Activated naive CD8-positive, alpha-beta T cell (primary cell): ENCODE measurements at regions not wholly inside any gene's neighbourhood (a gene's known extent, or its start where the extent isn't known, plus 50 kb on each side); places are given as distances from the start of the nearest gene placed in this dataset.

Experiments used
- H3K27ac Mint-ChIP-seq: one replicate; pipeline ENCODE4 v1.8.0; 2021; ENCODE audit warnings: mixed read lengths
- H3K27me3 Mint-ChIP-seq: one replicate; pipeline ENCODE4 v1.8.0; 2021; ENCODE audit warnings: mixed read lengths
- H3K36me3 Mint-ChIP-seq: one replicate; pipeline ENCODE4 v1.8.0; 2021; ENCODE audit warnings: mixed read lengths
- H3K4me1 Mint-ChIP-seq: one replicate; pipeline ENCODE4 v1.8.0; 2021; ENCODE audit warnings: low read depth, mixed read lengths
- H3K4me3 Mint-ChIP-seq: one replicate; pipeline ENCODE4 v1.8.0; 2021; ENCODE audit warnings: mild to moderate bottlenecking, mixed read lengths
- H3K9me3 Mint-ChIP-seq: one replicate; pipeline ENCODE4 v1.8.0; 2021; ENCODE audit warnings: low read depth, mixed read lengths

DNA sequence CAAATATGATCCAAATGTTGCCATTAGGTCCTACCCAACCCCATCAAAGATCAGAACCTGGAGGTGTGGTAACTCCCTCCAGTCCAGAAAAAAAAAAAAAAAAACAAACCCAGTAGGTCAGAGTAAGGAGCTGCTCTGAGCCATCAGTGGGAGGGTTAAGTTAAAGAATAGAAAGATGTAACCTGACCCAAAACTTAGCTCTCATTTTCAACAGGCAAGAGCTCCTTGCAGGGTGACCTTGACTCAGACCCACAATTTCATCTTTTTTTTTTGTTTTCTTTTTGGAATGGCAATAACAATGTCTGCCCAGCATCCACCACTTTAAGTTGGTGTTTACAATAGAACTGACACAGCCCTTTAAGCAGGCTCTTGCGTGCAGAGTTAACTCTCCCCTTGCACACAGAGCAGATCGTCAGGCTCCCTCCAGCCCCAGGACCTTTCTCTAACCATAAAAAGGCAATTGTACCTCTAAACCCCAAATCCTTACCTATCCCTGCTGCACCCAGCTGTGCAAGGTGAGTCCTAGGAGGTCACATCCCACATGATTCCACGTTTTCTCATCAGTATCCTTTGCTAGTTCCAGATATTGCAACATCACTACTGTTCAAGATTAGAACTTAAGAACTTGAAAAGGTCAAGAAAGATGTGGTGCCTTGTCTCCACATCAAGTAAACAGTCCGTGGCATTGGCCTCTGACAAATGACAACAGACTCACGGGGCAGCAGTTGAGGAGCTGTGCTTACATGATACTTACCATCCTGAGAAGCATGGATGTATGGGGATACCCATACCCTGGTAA is 178.6 kb upstream of the EEA1 start:
- Mint-ChIP-seq H3K27me3 (no peaks in the 10 kb centered on the region), H3K27ac (no peak overlapping the region), H3K4me3 (no peak overlapping the region), H3K9me3 (no peaks in the 10 kb centered on the region), H3K36me3 (no peaks in the 10 kb centered on the region), H3K4me1 (peaks cover 6% of the 10 kb centered on the region)

DNA sequence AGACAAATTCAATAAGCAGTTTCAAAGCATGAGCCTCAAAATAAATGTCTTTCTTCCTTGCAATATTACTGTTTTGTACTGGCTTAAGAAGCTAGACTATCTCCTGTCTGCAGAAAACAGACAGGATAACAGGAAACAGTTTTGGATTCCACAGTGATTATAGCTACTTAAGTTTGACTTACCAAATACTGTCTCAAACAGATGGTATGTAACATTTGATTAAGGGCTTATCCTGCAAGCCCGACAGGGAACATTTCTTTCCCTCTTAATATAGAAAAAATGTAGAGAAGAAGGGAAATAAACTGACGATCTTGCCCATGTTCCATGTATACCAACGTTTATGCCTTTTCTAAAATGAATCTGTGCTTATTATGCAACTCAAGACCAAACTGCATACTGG is 179.9 kb upstream of the EEA1 start:
- no peaks in the 10 kb centered on the region for H3K9me3 Mint-ChIP-seq
- no peaks in the 10 kb centered on the region for H3K36me3 Mint-ChIP-seq
- peaks cover 6% of the 10 kb centered on the region for H3K4me1 Mint-ChIP-seq
- H3K27me3 Mint-ChIP-seq = no peaks in the 10 kb centered on the region
- no peak overlapping the region for H3K27ac Mint-ChIP-seq
- no peak overlapping the region for H3K4me3 Mint-ChIP-seq

DNA sequence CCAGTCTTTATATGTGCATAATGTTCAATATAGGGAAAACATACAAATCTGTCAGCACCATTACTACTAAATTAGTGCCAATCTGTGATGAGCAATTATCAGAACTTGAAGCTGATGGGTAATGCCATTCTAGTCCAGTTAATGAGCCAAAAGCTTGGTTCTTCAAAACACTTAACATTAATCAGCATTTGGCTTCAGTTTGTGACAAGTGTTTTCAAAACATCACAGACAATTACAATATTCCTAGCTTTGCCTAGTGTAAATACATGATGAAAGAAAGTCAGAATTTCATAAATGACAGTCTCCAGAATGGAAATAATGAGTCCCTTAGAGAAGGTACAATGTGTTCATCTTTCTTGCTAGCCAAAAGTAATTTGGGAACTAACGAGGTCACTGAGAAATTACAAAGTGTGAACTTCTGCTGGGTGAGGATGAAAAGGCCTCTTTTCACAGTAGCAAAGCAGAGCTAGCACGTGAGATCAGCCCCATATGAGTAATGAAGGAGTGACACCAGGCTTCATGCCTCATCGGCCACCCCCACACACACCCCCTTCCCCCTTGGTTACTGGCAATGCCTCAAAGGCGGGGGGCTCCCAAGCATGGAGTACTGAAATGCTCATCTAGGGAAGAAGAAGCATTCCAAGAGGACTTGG is 180.6 kb upstream of the EEA1 start:
- Mint-ChIP-seq H3K27me3 (no peaks in the 10 kb centered on the region), H3K9me3 (no peaks in the 10 kb centered on the region), H3K4me3 (no peak overlapping the region), H3K27ac (peak overlapping the region; percentile 72), H3K36me3 (no peaks in the 10 kb centered on the region), H3K4me1 (peaks cover 6% of the 10 kb centered on the region)

DNA sequence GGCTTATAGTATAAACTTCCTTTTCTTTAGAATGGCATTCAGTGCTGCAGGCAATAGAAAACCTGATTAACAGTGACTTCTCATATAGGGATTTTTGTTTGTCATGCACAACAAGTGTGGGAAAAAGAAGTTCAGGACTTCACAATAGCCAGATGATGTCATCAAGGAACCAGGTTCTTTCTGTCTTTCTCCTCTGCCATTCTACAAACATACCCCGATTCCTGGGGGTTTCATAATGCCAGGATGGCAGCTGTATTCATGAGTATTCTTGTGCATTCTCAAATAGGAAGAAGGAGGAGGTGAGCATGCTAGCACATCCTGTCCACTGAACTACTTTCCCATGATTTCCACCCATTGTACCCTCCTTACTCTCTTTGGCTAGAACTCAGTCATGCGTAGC is 182.7 kb upstream of the EEA1 start:
- Mint-ChIP-seq H3K36me3 (no peaks in the 10 kb centered on the region), H3K27ac (no peak overlapping the region), H3K4me3 (no peak overlapping the region), H3K9me3 (no peaks in the 10 kb centered on the region), H3K4me1 (peaks cover 5% of the 10 kb centered on the region), H3K27me3 (no peaks in the 10 kb centered on the region)

DNA sequence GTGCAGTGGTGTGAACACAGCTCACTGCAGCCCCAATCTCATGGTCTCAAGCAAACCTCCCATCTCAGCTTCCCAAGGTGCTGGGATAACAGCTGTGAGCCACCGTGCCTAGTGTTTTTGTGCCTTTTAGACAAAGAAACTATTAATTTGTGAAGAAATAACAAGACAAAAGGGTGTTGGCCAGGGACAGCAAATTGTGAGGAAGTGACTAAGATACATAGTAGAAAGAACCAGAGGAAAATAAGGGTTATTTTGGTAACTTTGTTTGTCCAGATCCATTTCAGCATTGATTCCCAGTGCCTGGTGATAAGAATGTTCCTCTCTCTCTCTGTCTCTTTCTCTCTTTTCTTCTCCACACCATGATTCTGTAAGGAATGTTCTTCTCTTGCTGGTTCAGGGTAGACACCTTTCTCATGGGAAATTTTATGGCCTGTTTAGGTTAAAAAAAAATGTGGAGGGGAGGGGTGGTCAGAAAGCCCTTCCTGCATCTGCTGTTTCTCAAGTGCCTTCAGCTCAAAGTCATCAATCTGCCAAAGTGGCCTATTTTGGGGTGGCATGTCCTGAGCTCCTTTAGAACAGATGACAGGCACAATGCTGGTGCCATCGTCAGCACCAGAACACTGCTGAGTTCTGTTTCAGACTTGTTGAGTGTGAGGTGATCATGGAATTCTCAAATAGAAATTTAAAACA is 184.4 kb upstream of the EEA1 start:
- Mint-ChIP-seq H3K36me3 (no peaks in the 10 kb centered on the region), H3K9me3 (no peaks in the 10 kb centered on the region), H3K27ac (no peak overlapping the region)

DNA sequence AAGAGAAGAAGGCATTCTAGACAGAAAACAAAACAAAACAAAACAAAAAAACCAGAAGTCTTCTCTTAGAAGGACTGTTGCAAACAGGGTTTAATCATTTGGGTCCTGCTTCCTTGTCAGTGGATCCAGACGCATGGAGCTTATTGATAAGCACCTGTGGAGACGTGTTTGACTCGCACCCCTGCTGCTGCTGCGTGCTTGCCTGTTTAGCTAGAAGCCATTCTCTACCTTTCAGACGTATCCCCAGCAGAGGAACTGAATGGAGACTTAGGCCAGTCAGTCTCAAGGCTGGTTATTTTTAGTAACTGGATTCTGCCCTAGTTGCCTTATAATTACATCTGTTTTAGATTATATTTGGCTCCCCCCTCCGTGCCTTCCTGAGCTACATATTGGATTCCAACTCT is 186.1 kb upstream of the EEA1 start:
- no peaks in the 10 kb centered on the region for H3K4me1 Mint-ChIP-seq
- H3K27ac Mint-ChIP-seq = no peak overlapping the region
- peaks cover 5% of the 10 kb centered on the region for H3K27me3 Mint-ChIP-seq
- H3K9me3 Mint-ChIP-seq = no peaks in the 10 kb centered on the region
- no peak overlapping the region for H3K4me3 Mint-ChIP-seq
- no peaks in the 10 kb centered on the region for H3K36me3 Mint-ChIP-seq

More for the DNA sequence above, 184.4 kb upstream of the EEA1 start:
- Mint-ChIP-seq H3K4me3 (no peak overlapping the region), H3K27me3 (no peaks in the 10 kb centered on the region), H3K4me1 (peaks cover 4% of the 10 kb centered on the region)

DNA sequence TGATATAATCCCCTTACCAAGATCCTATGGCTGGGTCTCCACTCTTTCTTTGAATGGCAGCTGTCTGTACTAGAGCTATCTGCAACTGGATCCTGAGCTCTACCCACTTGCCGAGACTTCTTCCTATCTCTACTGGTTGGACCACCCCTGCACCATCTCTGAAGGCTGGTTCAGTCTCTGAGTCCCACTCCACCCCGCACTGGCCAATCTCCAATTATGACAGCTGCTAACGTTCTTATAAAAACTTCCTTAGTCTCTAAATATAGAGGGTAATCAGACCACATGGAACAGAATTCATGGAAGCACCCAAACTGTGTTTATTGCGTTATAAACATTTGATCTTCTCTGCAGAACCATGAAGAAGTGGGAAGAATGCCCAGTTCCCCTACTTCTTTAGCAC is 186.6 kb upstream of the EEA1 start:
- H3K4me3 Mint-ChIP-seq = no peak overlapping the region
- no peaks in the 10 kb centered on the region for H3K4me1 Mint-ChIP-seq
- no peaks in the 10 kb centered on the region for H3K36me3 Mint-ChIP-seq
- no peaks in the 10 kb centered on the region for H3K9me3 Mint-ChIP-seq
- H3K27me3 Mint-ChIP-seq = peaks cover 5% of the 10 kb centered on the region
- no peak overlapping the region for H3K27ac Mint-ChIP-seq

DNA sequence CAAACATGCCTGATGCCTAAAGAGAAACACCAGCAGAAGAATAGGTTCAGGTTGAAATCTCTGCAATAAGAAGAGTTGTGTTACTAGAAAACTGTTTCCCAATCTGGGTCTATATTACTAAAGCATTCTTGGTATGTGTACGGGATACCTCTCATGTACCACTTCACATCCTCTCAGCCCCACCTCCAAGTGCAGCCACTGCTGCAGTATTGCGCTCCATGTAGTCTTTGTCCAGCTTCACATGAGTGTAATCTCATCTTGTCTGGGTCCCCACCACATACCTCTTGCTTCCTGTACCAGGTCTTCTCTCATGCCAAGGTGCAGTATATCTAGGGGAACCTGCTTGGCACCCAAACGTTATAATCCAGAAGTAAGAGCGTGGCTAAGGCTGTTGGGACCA is 187.5 kb upstream of the EEA1 start:
- Mint-ChIP-seq H3K27me3 (peaks cover 5% of the 10 kb centered on the region), H3K4me3 (no peak overlapping the region), H3K4me1 (no peaks in the 10 kb centered on the region), H3K27ac (no peak overlapping the region), H3K36me3 (no peaks in the 10 kb centered on the region), H3K9me3 (no peaks in the 10 kb centered on the region)

DNA sequence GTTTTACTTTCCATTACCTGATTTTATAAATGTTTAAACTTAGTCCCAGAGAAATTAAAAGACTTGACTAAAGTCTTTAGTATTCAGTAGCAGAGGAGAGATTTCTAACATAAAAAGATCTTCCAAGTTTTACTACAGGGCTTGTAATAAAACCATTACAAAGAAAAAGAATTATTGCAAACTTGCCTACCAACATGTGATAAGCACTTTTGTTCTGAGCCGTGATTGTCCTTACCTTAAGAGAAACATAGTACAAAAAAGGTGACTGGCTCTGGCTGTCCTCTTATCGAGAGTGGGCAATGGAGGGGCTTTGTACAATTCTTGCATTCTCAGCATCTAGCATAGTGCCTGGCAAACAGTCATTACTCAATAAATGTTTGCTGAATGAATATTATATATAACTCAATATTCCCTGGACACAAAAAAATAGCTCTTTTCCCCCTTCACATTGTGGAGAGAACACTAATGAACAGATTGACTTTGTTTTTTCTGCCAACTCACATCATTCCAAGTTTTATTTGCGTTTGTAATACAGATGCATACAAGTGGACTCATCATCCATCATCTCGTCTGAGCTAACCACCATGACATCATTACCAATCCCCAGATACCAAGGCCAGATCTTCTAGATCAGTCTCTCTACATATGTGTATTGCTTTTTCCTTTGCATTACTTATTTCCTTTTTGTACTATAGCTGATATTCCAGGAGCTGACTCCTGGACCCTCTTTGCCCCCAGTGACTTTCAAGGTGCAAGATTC is 192.8 kb upstream of the EEA1 start:
- H3K36me3 Mint-ChIP-seq = no peaks in the 10 kb centered on the region
- H3K27me3 Mint-ChIP-seq = peaks cover 5% of the 10 kb centered on the region
- no peak overlapping the region for H3K27ac Mint-ChIP-seq
- no peaks in the 10 kb centered on the region for H3K4me1 Mint-ChIP-seq
- H3K4me3 Mint-ChIP-seq = no peak overlapping the region
- H3K9me3 Mint-ChIP-seq = no peaks in the 10 kb centered on the region

DNA sequence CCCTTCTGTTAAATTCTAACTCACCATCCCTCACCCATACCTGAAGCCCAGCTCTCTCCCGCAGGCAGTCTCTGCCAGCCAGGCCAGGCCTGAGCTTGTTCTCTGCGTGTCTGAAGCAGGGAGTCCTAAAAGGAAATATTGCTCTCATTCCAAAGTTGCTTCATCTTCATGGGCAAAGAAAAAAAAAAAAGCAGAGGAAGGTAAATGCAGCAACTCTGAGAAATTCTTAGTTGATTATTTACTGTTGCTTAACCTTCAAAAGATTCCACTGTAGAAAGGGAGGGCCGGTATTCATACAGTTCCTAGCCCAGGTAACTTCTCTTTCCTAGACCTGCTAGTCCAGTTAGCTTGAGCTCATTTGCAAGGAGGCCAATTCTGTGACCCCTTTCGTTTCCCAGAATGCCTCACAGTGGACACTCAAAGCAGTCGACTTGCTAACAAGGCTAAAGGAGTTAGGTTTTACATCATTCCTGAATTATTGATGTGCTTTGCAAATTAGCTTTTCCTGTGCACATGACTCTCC is 193.5 kb upstream of the EEA1 start:
- Mint-ChIP-seq H3K27ac (no peak overlapping the region), H3K27me3 (peaks cover 5% of the 10 kb centered on the region), H3K4me3 (no peak overlapping the region), H3K36me3 (no peaks in the 10 kb centered on the region), H3K9me3 (no peaks in the 10 kb centered on the region), H3K4me1 (no peaks in the 10 kb centered on the region)

DNA sequence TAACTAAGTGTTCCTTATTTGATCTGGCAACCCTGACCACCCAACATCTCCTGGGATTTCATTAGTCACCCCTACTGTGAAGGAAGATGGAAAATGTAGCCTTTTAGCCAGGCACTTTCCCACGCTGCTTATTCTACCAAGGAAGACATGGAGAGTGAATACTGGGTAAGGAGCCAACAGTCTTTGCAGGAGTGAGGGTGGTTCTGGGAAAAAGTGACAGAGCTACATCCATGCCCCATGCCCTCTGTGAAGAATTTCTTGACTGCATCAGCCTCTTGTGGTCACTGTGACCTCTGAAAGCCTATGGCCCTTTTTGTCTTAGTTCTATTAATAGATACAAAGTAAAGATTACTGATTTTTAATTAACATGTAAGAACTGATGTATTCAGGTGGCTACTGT is 196.0 kb upstream of the EEA1 start:
- Mint-ChIP-seq H3K4me1 (no peaks in the 10 kb centered on the region), H3K27me3 (no peaks in the 10 kb centered on the region), H3K36me3 (no peaks in the 10 kb centered on the region), H3K4me3 (no peak overlapping the region), H3K27ac (no peak overlapping the region), H3K9me3 (no peaks in the 10 kb centered on the region)

DNA sequence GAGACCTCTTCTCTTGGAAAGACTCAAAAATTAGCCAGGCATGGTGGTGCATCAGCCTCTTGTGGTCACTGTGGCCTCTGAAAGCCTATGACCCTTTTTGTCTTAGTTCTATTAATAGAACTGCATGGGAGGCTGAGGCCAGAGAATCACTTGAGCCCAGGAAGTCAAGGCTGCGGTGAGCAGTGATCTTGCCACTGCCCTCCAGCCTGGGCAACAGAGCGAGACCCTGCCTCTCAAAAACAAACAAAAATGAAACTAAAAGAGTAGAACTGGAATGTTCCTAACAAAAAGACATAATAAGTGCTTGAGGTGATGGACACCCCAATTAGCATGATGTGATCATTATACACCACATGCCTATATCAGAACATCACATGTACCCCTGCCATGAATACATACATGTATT is 197.0 kb upstream of the EEA1 start:
- Mint-ChIP-seq H3K4me3 (no peak overlapping the region), H3K36me3 (no peaks in the 10 kb centered on the region), H3K27ac (no peak overlapping the region), H3K4me1 (no peaks in the 10 kb centered on the region), H3K9me3 (no peaks in the 10 kb centered on the region), H3K27me3 (no peaks in the 10 kb centered on the region)

DNA sequence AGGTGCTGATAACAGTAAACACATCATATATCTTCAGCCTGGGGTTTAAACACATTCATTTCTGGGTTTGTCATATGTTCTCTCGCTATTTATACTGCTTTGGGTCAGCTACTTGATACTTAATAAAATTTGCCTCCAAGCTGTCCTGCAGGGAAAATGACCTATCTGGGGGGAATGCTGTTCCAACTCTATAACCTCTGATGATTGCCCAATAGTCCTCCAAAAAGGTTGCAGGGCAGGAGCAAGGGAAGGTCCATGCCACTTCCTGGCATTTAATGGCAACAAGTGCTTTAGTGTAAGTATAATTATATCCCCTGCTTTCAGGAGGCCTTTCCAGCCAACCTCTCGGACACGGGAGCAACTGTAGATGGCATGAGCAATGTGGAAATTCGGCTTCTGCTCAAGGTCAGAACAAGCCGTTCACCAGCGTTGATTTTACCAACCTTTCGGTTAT is 198.0 kb upstream of the EEA1 start:
- no peaks in the 10 kb centered on the region for H3K36me3 Mint-ChIP-seq
- H3K27me3 Mint-ChIP-seq = no peaks in the 10 kb centered on the region
- H3K4me1 Mint-ChIP-seq = no peaks in the 10 kb centered on the region
- H3K27ac Mint-ChIP-seq = no peak overlapping the region
- no peak overlapping the region for H3K4me3 Mint-ChIP-seq
- no peaks in the 10 kb centered on the region for H3K9me3 Mint-ChIP-seq

DNA sequence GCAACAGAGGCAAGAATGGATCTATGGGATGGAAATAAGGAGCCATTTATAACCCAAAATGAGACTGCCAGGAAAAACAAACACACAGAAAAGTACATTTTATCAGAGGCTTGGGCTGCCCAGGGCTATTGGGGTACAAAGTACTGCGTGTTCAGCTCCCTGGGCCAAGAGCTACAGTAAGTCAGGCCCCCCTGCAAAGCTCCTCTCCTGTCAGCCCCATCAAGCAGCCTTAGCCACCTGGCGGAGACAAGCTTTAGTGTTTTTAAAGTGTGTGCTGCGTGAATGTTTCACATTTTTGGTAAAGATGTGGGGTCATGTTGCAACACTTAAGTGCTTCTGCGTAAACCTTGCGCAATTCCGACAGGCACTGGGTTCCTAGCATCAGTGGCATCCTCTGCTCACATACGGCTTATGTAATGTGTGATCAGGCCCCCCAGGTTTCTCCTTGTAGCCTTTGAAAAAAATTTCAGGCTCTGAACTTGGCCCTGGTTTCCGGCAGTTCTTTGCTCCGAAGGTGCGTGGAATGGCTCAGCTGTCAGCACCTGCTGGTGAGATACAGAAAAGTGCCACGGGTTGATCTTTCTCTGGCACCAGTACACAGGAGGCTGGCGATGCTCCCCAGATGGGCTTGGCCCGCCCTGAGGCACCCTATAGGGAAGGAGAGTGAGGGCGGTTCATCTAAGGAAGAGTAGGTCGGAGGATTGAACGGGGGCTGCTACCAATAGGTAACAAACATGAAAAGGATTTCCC is 198.7 kb upstream of the EEA1 start:
- H3K4me1 Mint-ChIP-seq = no peaks in the 10 kb centered on the region

More for the DNA sequence above, 198.7 kb upstream of the EEA1 start:
- no peaks in the 10 kb centered on the region for H3K9me3 Mint-ChIP-seq
- no peak overlapping the region for H3K27ac Mint-ChIP-seq
- H3K27me3 Mint-ChIP-seq = no peaks in the 10 kb centered on the region
- no peak overlapping the region for H3K4me3 Mint-ChIP-seq
- H3K36me3 Mint-ChIP-seq = no peaks in the 10 kb centered on the region
